GM12892 (cell line): ENCODE measurements at regions not wholly inside any gene's neighbourhood (a gene's known extent, or its start where the extent isn't known, plus 50 kb on each side); places are given as distances from the start of the nearest gene placed in this dataset.

Source experiments
- POLR2A ChIP-seq: IDR thresholded peaks from 2 replicates; pipeline ENCODE4 v1.6.1; 2011; ENCODE audit warnings: low read depth, low read length, control low read depth
- POLR2AphosphoS5 ChIP-seq: IDR thresholded peaks from 2 replicates; pipeline ENCODE4 v1.6.1; 2011; ENCODE audit warnings: low read depth, low read length, control low read depth

DNA sequence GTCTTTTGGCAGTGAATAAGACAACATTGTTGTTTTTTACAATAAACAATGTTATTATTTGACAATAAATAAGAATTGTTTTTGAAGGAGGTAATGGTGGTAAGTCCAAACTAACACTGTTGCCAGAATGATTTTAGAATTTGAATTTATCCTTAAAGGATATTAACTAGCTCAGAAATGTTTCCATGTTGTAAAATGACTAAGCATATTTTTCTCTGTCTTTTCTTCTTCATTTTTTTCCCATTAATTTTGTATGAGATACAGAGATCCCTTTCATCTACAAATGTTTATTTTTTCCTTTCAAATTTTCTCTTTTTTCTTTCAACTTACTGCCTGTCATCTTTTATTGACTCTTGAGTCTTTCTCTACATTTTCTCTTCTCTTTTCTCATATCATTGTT is 66.5 kb upstream of the DOCK10 start:
- no peak for TF ChIP-seq POLR2AphosphoS5
- no peak for TF ChIP-seq POLR2A
